ENCODE measurements at regions not wholly inside any gene's neighbourhood (a gene's known extent, or its start where the extent isn't known, plus 50 kb on each side); places are given as distances from the start of the nearest gene placed in this dataset.

- TF ChIP-seq CREM (IDR thresholded peaks at IDR 0.05; ENCODE audit: low read depth), result no peak
- no peak for TF ChIP-seq CREBBP (IDR thresholded peaks at IDR 0.05; ENCODE audit: low read depth, low read length)
- TF ChIP-seq MYC (IDR thresholded peaks at IDR 0.05; ENCODE audit: low read depth, low read length), result no peak
- no peak for TF ChIP-seq MYC (CRISPR knock-in tag; IDR thresholded peaks at IDR 0.05; ENCODE audit: borderline replicate concordance, low read depth)
These were observed 461.3 kb upstream of the DCC start for GRCh38 chr18:51878724-51879123.

Measured in K562 (cell line).